AG04450 (cell line): ENCODE measurements at regions not wholly inside any gene's neighbourhood (a gene's known extent, or its start where the extent isn't known, plus 50 kb on each side); places are given as distances from the start of the nearest gene placed in this dataset.

Experiments used
- CTCF ChIA-PET: fragments of 300-600, 350-600 bp; formaldehyde crosslinking; extraction: SDS; loops from one replicate; lab custom pipeline; 2022; ENCODE audit warnings: antibody characterized with exemption, inconsistent platforms; lab: Charles Lee
- POLR2A ChIA-PET: fragments of 350-600 bp; formaldehyde crosslinking; extraction: SDS; loops from one replicate; lab custom pipeline; 2021; ENCODE audit warnings: antibody characterized with exemption, inconsistent platforms; lab: Yijun Ruan, JAX
- DNase-seq: peaks from one replicate; pipeline ENCODE4 v3.0.0-alpha.2; 2011; ENCODE audit warnings: low read depth, low spot score
- H3K27ac ChIP-seq: one replicate; pipeline ENCODE4 v1.5.1; 2012; ENCODE audit warnings: low read depth, low read length, control low read depth
- H3K27me3 ChIP-seq: one replicate; pipeline ENCODE4 v1.6.0; 2012; ENCODE audit warnings: low read length; ENCODE audit not compliant: control insufficient read depth, insufficient read depth
- H3K4me3 ChIP-seq: 2 replicates; pipeline ENCODE4 v1.5.1; 2011; ENCODE audit warnings: mild to moderate bottlenecking, low read depth, low read length, control low read depth
- H3K9me3 ChIP-seq: 2 replicates; pipeline ENCODE4 v1.5.1; 2012; ENCODE audit warnings: low read length; ENCODE audit not compliant: control insufficient read depth, insufficient read depth
- TF ChIP-seq, protein P1 (sequence below): IDR thresholded peaks from 2 replicates; pipeline ENCODE4 v1.5.1; 2011; ENCODE audit warnings: low read depth, low read length, control low read depth, inconsistent platforms

DNA sequence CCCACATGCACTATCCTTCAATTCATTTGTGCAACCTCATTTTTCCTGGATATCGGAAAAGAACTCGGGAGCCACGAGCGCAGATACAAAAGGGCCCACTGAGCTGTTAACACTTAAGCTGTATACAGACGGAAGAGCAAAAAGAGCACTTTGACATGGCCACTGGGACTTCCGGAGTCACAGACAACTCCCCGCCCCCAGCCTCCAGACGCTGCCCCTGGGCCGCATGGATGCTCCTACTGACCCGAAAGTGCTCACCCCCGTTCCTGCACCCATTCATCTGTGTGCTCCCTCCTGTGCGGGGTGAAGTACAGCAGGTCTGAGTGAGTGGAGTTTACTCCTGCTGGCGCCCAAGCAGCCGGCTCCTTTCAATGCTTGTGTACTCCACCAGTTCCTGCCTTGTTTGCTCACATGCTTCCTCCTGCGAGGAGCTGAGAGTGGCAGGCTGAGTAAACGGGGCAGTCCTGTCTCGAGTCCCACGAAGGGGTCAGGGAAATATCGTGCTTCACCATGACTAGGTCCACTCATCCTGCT, 901.0 kb upstream of the CTNND2 start:
- no peak overlapping the region for H3K4me3 ChIP-seq
- no peaks in the 10 kb centered on the region for H3K27me3 ChIP-seq
- H3K27ac ChIP-seq, result no peak overlapping the region
- no peak for DNase-seq
- TF ChIP-seq, protein P1, sequence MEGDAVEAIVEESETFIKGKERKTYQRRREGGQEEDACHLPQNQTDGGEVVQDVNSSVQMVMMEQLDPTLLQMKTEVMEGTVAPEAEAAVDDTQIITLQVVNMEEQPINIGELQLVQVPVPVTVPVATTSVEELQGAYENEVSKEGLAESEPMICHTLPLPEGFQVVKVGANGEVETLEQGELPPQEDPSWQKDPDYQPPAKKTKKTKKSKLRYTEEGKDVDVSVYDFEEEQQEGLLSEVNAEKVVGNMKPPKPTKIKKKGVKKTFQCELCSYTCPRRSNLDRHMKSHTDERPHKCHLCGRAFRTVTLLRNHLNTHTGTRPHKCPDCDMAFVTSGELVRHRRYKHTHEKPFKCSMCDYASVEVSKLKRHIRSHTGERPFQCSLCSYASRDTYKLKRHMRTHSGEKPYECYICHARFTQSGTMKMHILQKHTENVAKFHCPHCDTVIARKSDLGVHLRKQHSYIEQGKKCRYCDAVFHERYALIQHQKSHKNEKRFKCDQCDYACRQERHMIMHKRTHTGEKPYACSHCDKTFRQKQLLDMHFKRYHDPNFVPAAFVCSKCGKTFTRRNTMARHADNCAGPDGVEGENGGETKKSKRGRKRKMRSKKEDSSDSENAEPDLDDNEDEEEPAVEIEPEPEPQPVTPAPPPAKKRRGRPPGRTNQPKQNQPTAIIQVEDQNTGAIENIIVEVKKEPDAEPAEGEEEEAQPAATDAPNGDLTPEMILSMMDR, result no peak
- H3K9me3 ChIP-seq, result peaks cover 10% of the 10 kb centered on the region
- ChIA-PET CTCF (no interaction called here), POLR2A (no interaction called here)

DNA sequence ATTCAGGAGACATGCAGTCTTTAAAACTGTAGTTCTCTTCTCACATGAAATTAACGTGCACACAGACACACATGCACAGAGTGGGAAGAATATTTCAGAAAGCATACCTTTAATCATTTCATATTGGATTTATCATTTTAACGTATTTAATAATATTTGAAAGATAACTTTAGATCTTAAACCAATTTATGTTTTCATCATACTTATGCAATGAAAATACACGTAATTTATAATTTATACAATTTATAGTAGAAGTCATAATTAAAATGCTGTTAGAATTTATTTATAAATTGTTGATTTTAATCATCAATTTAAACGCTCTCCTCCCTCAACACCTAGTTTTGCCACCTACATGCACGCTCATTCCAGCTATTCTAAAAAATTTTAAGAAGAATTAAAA, 894.9 kb upstream of the CTNND2 start:
- Histone ChIP-seq H3K9me3 (peaks cover 19% of the 10 kb centered on the region), H3K4me3 (no peak overlapping the region), H3K27me3 (no peaks in the 10 kb centered on the region), H3K27ac (no peak overlapping the region)
- CTCF ChIA-PET, result no interaction called here
- POLR2A ChIA-PET, result no interaction called here
- no peak for DNase-seq
- TF ChIP-seq, protein P1, result no peak

DNA sequence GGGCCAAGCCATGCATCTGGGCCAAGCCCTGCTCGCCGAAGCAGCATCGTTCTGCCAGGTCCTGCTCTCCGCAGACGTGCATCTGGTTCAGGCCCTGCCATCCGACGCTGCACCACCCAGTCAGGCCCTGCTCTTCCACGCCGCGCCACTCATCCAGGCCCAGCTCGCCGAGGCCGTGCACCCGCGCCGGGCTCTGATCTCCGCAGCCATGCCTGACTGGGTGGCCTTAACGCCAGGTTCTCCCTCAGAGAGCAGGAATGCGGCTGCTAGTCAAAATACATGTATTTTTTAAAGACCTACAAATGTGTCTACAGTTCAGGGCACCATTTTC, 891.1 kb upstream of the CTNND2 start:
- no peak overlapping the region for H3K27ac ChIP-seq
- CTCF ChIA-PET, result no interaction called here
- no peaks in the 10 kb centered on the region for H3K27me3 ChIP-seq

DNA sequence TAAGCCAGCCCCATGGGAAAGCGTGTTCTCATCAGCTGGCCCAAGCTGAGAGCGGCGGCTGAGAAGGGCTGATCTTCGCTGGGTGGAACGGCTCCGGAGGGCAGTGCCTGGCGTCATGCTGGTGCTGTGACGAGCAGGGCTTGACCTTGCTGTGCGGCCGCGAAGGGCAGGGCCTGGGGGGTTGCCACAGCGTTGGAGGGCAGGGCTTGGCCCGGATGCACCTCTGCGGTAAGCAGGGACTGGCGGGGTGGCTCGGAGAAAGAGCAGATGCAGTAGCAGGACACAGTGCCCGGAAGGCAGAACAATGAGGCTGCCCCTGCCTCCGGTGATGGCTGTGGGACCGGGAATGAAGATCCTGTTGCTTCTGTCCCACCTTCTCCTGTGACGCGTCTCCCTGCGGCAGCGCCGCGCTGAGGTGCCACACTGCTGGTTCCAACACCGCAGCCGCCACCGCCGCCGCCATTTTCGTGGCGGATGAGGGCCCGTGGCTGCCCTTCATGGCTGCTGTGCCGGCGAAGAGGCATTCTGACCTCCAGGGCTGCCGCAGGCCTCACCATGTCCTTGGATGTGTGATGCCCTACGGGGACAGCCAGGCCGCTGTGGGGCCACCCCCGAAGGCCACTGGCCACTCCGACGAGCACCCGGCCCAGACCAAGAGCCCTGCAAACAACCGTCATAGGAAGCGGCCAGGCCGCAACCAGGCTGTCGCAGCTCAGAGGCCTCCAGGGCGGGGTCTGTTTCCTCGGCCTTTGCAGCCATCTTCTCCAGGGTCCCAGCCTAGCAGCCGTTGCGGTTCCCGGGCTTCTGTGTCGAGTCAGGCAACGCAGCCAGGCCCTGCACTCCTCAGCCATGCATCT, 890.5 kb upstream of the CTNND2 start:
- Histone ChIP-seq H3K27me3 (no peaks in the 10 kb centered on the region), H3K4me3 (no peak overlapping the region), H3K27ac (no peak overlapping the region), H3K9me3 (peaks cover 25% of the 10 kb centered on the region)
- ChIA-PET CTCF (no interaction called here), POLR2A (no interaction called here)
- TF ChIP-seq, protein P1, result no peak
- no peak for DNase-seq

More for the DNA sequence above, 891.1 kb upstream of the CTNND2 start:
- Histone ChIP-seq H3K9me3 (peaks cover 25% of the 10 kb centered on the region), H3K4me3 (no peak overlapping the region)
- POLR2A ChIA-PET, result no interaction called here
- no peak for DNase-seq
- TF ChIP-seq, protein P1, result no peak

DNA sequence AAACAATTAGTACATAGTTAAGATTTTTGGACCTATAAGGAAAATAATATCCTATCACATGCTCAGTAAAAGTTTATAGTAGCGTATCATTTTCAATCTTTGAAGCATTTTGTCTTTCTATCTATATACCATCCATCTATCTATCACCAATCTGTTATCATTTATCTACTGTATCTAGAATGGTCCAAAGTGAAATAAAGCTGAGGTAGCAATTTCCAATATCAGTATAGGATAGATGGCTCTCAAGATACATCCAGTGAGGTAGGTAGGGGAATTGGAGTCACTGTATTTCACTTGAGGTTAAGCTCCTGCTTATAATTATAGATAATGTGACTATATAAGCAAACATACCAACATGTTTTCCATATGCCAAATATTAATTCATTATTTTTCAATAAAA, 889.1 kb upstream of the CTNND2 start:
- H3K27ac ChIP-seq, result no peak overlapping the region
- H3K4me3 ChIP-seq, result no peak overlapping the region
- ChIA-PET POLR2A (no interaction called here), CTCF (no interaction called here)
- no peaks in the 10 kb centered on the region for H3K27me3 ChIP-seq
- peaks cover 25% of the 10 kb centered on the region for H3K9me3 ChIP-seq
- TF ChIP-seq, protein P1, result no peak
- no peak for DNase-seq
